Left renal pelvis (tissue), 4 donors: ENCODE measurements at regions not wholly inside any gene's neighbourhood (a gene's known extent, or its start where the extent isn't known, plus 50 kb on each side); places are given as distances from the start of the nearest gene placed in this dataset.

Experiments used
- DNase-seq, 4 donors: peaks; one replicate each; pipeline ENCODE4 v3.0.0-alpha.2; 2013; ENCODE audit warnings: low read depth in 4 of 4, low spot score in 3 of 4

GRCh38 chr15:97199393-97200051, 761.0 kb upstream of the ARRDC4 start:
- no peak for DNase-seq

GRCh38 chr15:97200161-97200560, 760.3 kb upstream of the ARRDC4 start:
- no peak for DNase-seq

GRCh38 chr15:97210277-97210676, 750.2 kb upstream of the ARRDC4 start:
- DNase-seq, result no peak

- no peak for DNase-seq
These were observed 744.9 kb upstream of the ARRDC4 start for GRCh38 chr15:97215629-97216028.

- DNase-seq, result no peak
These were observed 736.3 kb upstream of the ARRDC4 start for GRCh38 chr15:97224191-97224641.

GRCh38 chr15:97234851-97235610, 725.5 kb upstream of the ARRDC4 start:
- DNase-seq, result peak; percentile 78 to 84 (median 80)

- DNase-seq, result no peak
These were observed 724.9 kb upstream of the ARRDC4 start for GRCh38 chr15:97235611-97235985.

GRCh38 chr15:97236140-97236539, 724.4 kb upstream of the ARRDC4 start:
- no peak for DNase-seq

GRCh38 chr15:97237160-97237559, 723.3 kb upstream of the ARRDC4 start:
- DNase-seq, result no peak

- no peak for DNase-seq
These were observed 712.1 kb upstream of the ARRDC4 start for GRCh38 chr15:97248376-97248775.

GRCh38 chr15:97259943-97260342, 700.6 kb upstream of the ARRDC4 start:
- no peak for DNase-seq

GRCh38 chr15:97301166-97301565, 659.3 kb upstream of the ARRDC4 start:
- DNase-seq, result no peak

GRCh38 chr15:97316362-97316761, 644.1 kb upstream of the ARRDC4 start:
- DNase-seq, result no peak

GRCh38 chr15:97317163-97317562, 643.3 kb upstream of the ARRDC4 start:
- DNase-seq, result no peak

- DNase-seq, result peak; percentile 33 to 48 (median 40)
These were observed 641.2 kb upstream of the ARRDC4 start for GRCh38 chr15:97319291-97319690.

- DNase-seq, result no peak
These were observed 614.3 kb upstream of the ARRDC4 start for GRCh38 chr15:97346221-97346620.

- no peak for DNase-seq
These were observed 609.7 kb upstream of the ARRDC4 start for GRCh38 chr15:97350813-97351212.

GRCh38 chr15:97383516-97383915, 577.0 kb upstream of the ARRDC4 start:
- DNase-seq, result peak in 1 of 4 donors; percentile 12

GRCh38 chr15:97386940-97387339, 573.6 kb upstream of the ARRDC4 start:
- no peak for DNase-seq

GRCh38 chr15:97401195-97401594, 559.3 kb upstream of the ARRDC4 start:
- DNase-seq, result no peak

GRCh38 chr15:97401970-97402369, 558.5 kb upstream of the ARRDC4 start:
- no peak for DNase-seq

GRCh38 chr15:97406841-97407240, 553.7 kb upstream of the ARRDC4 start:
- DNase-seq, result no peak
